Left cardiac atrium (tissue), 4 donors: ENCODE measurements at regions not wholly inside any gene's neighbourhood (a gene's known extent, or its start where the extent isn't known, plus 50 kb on each side); places are given as distances from the start of the nearest gene placed in this dataset.

ENCODE experiments used
- ATAC-seq, 2 donors: fragments of 200-7000 bp; cut with Tn5 transposase; one replicate each; pipeline ENCODE4 v1.9.1; 2020; ENCODE audit warnings: mild to moderate bottlenecking in 2 of 2, moderate library complexity in 2 of 2
- DNase-seq: peaks from one replicate; pipeline ENCODE4 v3.0.0-alpha.2; 2020
- intact Hi-C, 2 donors: fragments of 100-400 bp; cut with DNase I; formaldehyde crosslinking; loops; one replicate each; pipeline versions ENCODE4 v1.14.1 to v1.15.1; 2022 to 2023
- donor health status: DM: no; HTN: yes; CAD: no.
- donor health status: DM: no; HTN: yes; CAD: no; lungs with severe emphysema.
- donor health status: DM: yes; HTN: yes; CAD: no.
- donor health status: Dilated cardiomyopathy.

DNA sequence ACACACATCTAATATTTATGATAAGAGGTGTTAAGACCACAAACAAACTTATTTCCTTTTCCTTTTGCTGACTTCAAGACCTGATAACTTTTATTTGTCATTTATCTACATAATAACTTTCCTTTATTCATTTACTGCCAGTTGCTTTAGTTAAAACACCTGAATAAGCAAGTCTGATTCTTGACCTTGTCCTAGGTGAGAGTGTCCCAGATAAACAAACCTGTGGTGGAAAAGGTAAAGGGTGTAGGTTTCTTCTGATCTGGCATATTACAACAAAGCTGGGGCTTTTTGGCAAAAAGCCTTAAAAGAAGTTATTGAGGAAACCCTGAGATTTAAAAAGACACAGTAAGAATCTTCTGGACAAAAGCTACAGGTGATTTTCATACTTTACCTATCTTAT, 191.5 kb downstream of the ZBBX start:
- ATAC-seq: no peak
- DNase-seq: no peak
- intact Hi-C loops: no loop called here

- DNase-seq (no peak), ATAC-seq (no peak)
- intact Hi-C loops: no loop called here
Observed at GRCh38 chr3:167187221-167187620, 192.9 kb downstream of the ZBBX start.

GRCh38 chr3:167184511-167184910, 195.6 kb downstream of the ZBBX start:
- ATAC-seq (no peak), DNase-seq (no peak)
- intact Hi-C loops: no loop called here

GRCh38 chr3:167172377-167172776, 207.7 kb downstream of the ZBBX start:
- intact Hi-C loops: no loop called here
- ATAC-seq (no peak), DNase-seq (no peak)

DNA sequence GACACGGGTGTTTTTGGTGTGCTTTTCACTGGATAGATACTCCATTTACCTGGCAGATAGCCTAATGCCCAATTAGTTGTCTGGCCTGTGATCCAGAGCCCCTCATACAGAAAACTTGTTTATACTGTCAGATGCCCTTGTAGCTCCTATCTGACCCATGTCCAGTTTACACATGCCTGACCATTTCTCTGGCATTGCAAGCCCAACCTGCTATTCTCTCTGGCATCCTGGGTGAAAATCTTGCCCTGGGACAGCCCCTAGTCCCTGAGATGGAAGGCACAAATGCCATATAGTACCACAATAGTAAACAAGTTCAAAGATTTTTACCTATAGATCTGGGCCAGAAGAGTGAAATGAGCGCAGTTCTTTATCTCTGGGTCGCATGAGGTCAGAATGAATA, 212.6 kb downstream of the ZBBX start:
- ATAC-seq (peak; percentile 23 to 33), DNase-seq (no peak)
- intact Hi-C loops: no loop called here

DNA sequence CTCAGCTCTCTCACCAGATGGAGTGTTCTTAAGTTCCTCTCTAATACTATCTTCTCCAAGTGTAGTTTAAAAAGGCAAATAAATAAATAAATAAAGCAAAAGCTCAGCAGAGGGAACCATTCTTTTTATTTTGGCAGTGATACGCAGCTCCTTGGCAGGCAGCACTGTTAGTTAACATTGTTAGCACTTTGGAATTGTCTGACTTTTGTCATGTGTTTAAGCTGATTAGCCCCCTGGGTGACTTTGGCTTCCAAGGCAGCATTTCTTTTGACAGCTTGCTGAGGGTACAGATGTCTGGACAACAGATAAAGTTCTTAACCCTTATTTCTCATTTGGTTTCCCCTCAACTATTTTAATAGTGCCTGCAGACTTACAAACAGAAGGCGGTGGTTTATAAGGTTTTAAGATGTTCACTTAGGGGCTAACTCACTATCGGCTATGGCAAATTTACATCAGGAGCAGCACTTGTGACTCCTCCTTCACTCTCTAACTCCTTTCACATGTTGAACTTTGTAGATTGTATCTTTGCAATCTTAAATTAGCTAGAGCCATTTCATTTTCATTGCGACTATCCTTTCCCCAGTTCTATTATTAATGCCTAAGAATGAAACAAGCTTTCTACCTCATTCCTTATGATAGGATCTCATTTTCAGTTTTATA, 213.4 kb downstream of the ZBBX start:
- ATAC-seq (peak; percentile 92 to 93), DNase-seq (peak; percentile 48)
- intact Hi-C loops: no loop called here

GRCh38 chr3:167166012-167166411, 214.1 kb downstream of the ZBBX start:
- intact Hi-C loops: no loop called here
- ATAC-seq (peak in 1 of 2 donors; percentile 46), DNase-seq (no peak)

DNA sequence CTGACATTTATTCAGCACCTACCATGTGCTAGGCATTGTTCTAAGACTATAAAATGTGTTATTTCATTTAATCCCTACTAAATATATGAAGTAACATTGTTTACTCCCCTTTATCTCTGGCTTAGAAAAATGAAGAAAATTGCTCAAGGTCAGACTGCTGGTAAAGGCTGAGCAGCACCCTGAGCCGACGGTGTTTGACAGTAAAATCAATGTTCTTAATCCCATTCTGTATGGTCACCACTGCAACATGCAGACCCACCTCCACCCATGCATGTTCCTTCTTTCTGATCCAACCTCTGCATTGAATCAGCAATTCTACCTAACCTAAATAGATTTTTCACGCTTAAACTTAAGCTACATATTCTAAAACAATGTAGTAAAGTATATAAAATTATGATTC, 216.5 kb downstream of the ZBBX start:
- DNase-seq: no peak
- no peak for ATAC-seq
- intact Hi-C loops: no loop called here

- no peak for DNase-seq
- no peak for ATAC-seq
- intact Hi-C loops: no loop called here
Observed at GRCh38 chr3:167162083-167162482, 218.0 kb downstream of the ZBBX start.

DNA sequence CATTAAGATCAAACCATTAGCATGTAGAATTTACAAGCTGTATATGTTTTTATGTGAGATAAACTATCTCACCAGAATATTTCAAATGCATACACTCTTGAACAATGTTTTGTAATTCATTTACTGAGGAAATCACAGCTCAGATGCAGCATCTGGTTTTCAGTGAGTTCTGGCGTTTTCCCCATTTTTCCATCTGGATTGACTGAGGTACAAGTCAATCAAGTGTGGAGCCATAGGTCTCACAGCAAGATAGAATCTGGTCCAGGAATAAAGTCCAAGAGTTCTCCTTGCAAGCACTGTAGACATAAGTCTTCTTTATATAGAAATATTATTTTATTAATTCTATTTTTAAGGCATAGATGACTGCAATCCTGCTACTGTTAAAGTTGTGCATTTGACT, 219.3 kb downstream of the ZBBX start:
- DNase-seq (no peak), ATAC-seq (no peak)
- intact Hi-C loops: no loop called here

DNA sequence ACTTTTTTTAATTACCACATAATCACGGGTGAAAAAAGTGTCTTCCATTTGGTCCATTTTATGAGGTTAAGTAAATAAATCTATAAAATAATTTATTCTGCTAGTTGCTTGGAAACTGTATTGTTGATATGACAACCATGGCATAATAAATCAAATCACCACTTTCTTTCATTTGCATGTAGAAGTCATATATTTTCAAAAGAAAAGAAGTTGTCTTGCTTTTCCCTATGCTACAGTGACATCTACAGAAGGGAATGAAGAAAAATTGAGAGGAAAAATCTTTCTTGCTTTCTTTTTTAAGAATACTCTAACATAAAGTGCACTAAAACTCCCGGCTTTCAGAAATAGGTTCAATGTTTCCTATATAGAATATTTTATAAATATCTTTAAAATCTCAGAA, 228.5 kb downstream of the ZBBX start:
- intact Hi-C loops: loop anchor here in 1 of 2 donors (10.0 kb wide), 1 partner anchor 1137 kb away; no protein-coding TSS in a partner anchor
- ATAC-seq (no peak), DNase-seq (no peak)

DNA sequence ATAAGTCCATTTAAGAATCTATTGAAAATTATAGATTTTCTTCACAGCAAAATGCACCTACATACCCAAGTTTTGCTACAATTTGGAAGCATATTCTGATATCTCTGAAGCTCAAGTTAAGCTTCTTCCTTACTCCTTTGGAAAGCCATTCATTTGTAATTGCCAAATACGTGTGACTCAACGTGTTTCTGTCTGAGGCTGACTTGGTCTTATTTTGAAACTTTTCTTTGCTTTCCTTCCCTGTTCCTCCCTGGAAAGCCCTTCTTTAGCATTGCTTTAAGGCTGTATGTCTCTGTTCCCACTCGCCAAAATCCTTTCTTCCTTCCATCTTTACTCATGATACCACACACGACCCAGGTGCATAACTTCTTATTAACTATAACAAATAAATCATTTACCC, 232.0 kb downstream of the ZBBX start:
- no peak for DNase-seq
- no peak for ATAC-seq
- intact Hi-C loops: no loop called here

DNA sequence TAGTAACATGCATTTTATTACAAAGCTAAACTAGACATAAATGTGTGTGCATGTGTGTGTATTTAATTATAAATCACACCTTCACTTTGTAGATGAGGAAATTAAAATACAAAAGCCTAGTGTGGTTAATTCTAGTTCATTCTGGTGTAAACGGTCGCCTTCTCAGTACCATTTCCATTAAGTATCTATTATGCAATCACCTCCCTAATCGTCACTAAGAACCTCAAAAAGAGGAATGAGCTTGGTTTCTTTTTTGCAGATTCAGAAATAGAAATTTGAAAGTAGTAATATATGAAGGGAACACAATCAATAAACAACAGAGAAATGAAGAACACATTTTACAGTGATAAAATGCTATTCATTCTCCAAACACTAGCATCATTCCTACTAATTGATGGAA, 233.2 kb downstream of the ZBBX start:
- intact Hi-C loops: no loop called here
- no peak for DNase-seq
- ATAC-seq: no peak

GRCh38 chr3:167125612-167126407, 254.3 kb downstream of the ZBBX start:
- intact Hi-C loops: no loop called here
- DNase-seq: no peak
- no peak for ATAC-seq

DNA sequence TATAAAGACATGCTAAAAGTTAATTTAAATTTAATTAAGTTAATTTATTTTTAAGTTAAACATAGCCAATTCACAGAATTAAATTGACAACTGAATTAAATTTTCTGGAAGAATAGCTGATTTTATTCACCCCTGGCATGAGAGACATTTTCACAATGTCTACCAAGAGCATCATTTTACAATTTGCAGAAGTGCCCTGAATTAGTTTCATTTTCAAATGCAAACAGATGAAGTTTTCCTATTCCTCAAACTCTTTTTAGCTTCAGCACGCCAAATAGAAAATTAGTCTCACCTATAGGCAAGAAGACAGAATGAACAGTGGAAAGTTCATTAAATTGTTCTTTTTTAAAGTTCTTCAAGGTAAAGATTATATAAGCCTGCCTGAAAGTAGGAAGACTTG, 259.3 kb downstream of the ZBBX start:
- intact Hi-C loops: no loop called here
- DNase-seq: no peak
- ATAC-seq: no peak

DNA sequence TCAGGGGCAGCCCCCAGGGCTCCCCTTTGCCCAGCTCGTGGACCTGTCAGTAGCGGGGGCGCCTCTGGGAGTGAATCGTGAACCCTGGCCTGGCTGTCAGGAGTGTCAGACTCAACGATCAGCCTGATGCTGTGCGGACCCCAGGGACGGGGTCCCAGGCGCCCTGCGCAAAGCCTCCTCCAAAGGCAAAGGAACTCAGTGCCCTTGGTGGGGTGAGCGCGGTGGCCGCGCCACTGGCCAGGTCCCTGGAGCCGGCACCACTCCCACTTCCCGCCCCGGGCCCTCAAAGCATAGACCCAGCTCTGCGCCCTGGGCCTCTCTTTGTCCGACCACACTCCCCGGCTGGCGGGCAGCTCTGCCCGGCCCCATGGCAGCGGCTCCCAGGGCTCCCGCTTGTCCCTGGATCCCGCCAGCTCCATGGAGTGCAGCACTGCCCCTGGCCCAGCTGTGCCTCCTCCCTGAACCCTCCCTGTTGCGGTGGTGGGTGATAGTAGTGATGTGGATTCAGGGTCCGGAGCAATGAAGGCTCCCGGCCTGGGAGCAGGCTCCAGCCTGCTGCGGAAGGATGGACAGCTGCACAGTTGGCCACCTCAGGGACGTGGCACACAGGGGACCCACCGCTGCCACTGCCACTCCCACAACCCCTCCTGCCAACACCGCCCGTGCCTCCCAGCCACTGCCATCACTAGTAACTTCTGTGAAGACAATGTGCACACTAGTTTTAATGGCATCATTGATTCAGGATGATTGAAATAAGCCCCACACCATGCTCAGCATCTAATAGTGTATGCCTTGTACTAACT, 263.8 kb downstream of the ZBBX start:
- DNase-seq: no peak
- intact Hi-C loops: no loop called here
- ATAC-seq: no peak

DNA sequence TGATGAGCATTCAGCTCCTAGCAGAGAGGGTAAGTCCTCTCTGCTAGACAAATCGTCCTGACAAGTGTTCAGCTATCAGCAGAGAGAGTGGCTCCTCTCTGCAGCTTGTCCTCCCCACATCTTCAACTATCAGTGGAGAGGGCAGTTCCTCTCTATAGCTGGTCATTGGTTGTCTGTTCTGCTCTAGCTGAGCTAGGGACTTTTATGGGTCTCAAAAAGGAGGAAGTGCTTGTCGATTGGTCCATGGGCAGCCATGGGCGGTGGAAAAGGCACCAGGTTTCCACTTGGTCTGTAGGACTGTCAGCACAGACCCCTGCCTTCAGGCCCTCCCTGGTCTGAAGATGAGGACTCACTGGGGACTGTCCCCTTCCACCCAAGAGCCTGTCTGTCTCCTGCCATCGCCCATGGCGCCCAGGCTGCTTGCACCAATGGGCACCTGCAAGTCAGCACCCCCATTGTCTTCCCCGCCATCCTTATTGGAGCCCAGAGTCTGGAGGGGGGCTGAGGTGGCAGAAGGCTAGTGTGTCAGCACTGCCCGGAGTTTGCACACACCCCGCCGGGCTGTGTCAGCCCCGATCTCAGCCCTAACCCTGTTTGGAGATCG, 264.7 kb downstream of the ZBBX start:
- DNase-seq (no peak), ATAC-seq (no peak)

DNA sequence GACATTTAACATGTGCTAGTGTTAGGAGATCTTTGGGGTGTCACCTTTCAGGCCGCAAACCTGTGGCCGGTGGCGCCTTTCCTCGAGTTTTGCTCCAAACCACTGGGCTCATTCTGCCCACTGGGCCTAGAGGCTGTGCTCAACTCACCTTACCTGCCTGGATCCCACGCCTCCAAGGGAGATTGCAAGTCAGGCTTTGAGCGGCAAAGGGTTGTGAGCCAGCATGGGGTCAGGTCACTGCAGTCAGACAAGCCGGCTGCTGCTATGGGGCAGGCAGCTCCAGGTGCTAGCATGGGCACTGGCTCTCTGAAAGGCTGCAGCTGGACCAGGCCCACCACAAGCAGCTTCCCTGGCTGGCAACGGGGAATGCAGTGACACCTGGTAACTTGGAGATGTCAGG, 265.5 kb downstream of the ZBBX start:
- ATAC-seq: no peak
- peak; percentile 21 for DNase-seq

More for the DNA sequence above, 264.7 kb downstream of the ZBBX start:
- intact Hi-C loops: no loop called here

GRCh38 chr3:167113035-167113830, 266.9 kb downstream of the ZBBX start:
- ATAC-seq: no peak
- intact Hi-C loops: no loop called here
- DNase-seq: no peak

More for the DNA sequence above, 265.5 kb downstream of the ZBBX start:
- intact Hi-C loops: no loop called here
